HepG2 (cell line): ENCODE measurements at regions not wholly inside any gene's neighbourhood (a gene's known extent, or its start where the extent isn't known, plus 50 kb on each side); places are given as distances from the start of the nearest gene placed in this dataset.

ENCODE experiments used
- CEBPB ChIP-seq: IDR thresholded peaks from 2 replicates; pipeline ENCODE4 v1.6.1; 2011; ENCODE audit warnings: low read depth, low read length, improper control_type of control experiment, borderline replicate concordance
- CREM ChIP-seq, 2 experiments: sonication (generic) in 1 of 2; formaldehyde crosslinking in 1 of 2; IDR thresholded peaks; 2 replicates each; pipeline versions ENCODE4 v1.4.0 to v1.6.1; 2016 to 2020; ENCODE audit warnings: antibody characterized with exemption in 1 of 2, mild to moderate bottlenecking in 1 of 2, missing genetic modification reagents in 1 of 2
- CTCF ChIP-seq: sonication (generic); formaldehyde crosslinking; IDR thresholded peaks from 2 replicates; pipeline ENCODE4 v1.5.0; 2020; ENCODE audit warnings: mild to moderate bottlenecking, missing genetic modification reagents, moderate library complexity
- GATAD2A ChIP-seq: IDR thresholded peaks from 2 replicates; pipeline ENCODE4 v1.6.1; 2016
- MAFK ChIP-seq, 2 experiments: IDR thresholded peaks in 1 of 2; conservative IDR thresholded peaks in 1 of 2; 2 replicates each; pipeline ENCODE4 v1.6.1; 2011; ENCODE audit warnings: improper control_type of control experiment in 2 of 2, low read length in 2 of 2
- NFIC ChIP-seq: IDR thresholded peaks from 2 replicates; pipeline ENCODE4 v1.6.1; 2012; ENCODE audit warnings: mild to moderate bottlenecking, low read length, inconsistent platforms
- RBM39 ChIP-seq: fragments of 200-400 bp; formaldehyde crosslinking; IDR thresholded peaks from one replicate; pipeline ENCODE4 v1.6.1; 2018; ENCODE audit warnings: antibody characterized with exemption, mild to moderate bottlenecking, low read depth, low read length; ENCODE audit not compliant: poor library complexity, severe bottlenecking
- SALL2 ChIP-seq: sonication (generic); formaldehyde crosslinking; IDR thresholded peaks from 2 replicates; pipeline ENCODE4 v1.8.1; 2023; ENCODE audit warnings: mild to moderate bottlenecking, missing genetic modification reagents, inconsistent platforms
- USF2 ChIP-seq, 2 experiments: sonication (generic) in 1 of 2; formaldehyde crosslinking in 1 of 2; IDR thresholded peaks; 2 replicates each; pipeline versions ENCODE4 v1.5.1 to v1.6.1; 2011 to 2020; ENCODE audit warnings: borderline replicate concordance in 1 of 2, low read depth in 1 of 2, low read length in 1 of 2, mild to moderate bottlenecking in 1 of 2, missing genetic modification reagents in 1 of 2, moderate library complexity in 1 of 2
- YY1 ChIP-seq: IDR thresholded peaks from 2 replicates; pipeline ENCODE4 v1.6.1; 2011; ENCODE audit warnings: low read length, low read depth, moderate library complexity, mild to moderate bottlenecking; ENCODE audit not compliant: insufficient read depth, insufficient replicate concordance
- ZNF274 ChIP-seq: sonication (generic); formaldehyde crosslinking; IDR thresholded peaks from 2 replicates; pipeline ENCODE4 v1.5.1; 2020; ENCODE audit warnings: mild to moderate bottlenecking, missing genetic modification reagents
- ZNF839 ChIP-seq: sonication (generic); formaldehyde crosslinking; IDR thresholded peaks from 2 replicates; pipeline ENCODE4 v1.4.0; 2020; ENCODE audit warnings: missing genetic modification reagents, mild to moderate bottlenecking, borderline replicate concordance
- ZZZ3 ChIP-seq: sonication (generic); formaldehyde crosslinking; IDR thresholded peaks from 2 replicates; pipeline ENCODE4 v1.4.0; 2020; ENCODE audit warnings: missing genetic modification reagents, mild to moderate bottlenecking, borderline replicate concordance

- no peak for TF ChIP-seq YY1
- no peak for TF ChIP-seq RBM39
- no peak for TF ChIP-seq SALL2 (CRISPR knock-in tag)
- TF ChIP-seq NFIC = no peak
- no peak for TF ChIP-seq CTCF
- TF ChIP-seq USF2 (IDR thresholded peaks at IDR 0.05; ENCODE audit: low read depth, low read length) = no peak
- TF ChIP-seq USF2 (CRISPR knock-in tag; IDR thresholded peaks at IDR 0.05; ENCODE audit: borderline replicate concordance) = no peak
- no peak for TF ChIP-seq ZNF274 (CRISPR knock-in tag)
- TF ChIP-seq ZNF839 (CRISPR knock-in tag) = no peak
- no peak for TF ChIP-seq CREM (IDR thresholded peaks at IDR 0.05)
- no peak for TF ChIP-seq CREM (CRISPR knock-in tag; IDR thresholded peaks at IDR 0.05)
- no peak for TF ChIP-seq ZZZ3 (CRISPR knock-in tag)
- no peak for TF ChIP-seq MAFK (conservative IDR thresholded peaks at IDR 0.05 in 1 of 2, IDR thresholded peaks at IDR 0.05 in 1 of 2; ENCODE audit: low read length in 2 of 2)
- no peak for TF ChIP-seq GATAD2A (CRISPR knock-in tag)
- TF ChIP-seq CEBPB = no peak
Observed at GRCh38 chr21:28142697-28143096, 850.0 kb downstream of the LTN1 start.
